ENCODE measurements at regions not wholly inside any gene's neighbourhood (a gene's known extent, or its start where the extent isn't known, plus 50 kb on each side); places are given as distances from the start of the nearest gene placed in this dataset. TPM values are rescaled to one million over a fixed set of nuclear protein-coding genes. Genes with fewer than 3 reads are reported as not detected.

Small RNAs in the stretch of these regions (small RNA-seq; reads per million reads assigned to genes)
- not detected for gene AP003385.4
- gene AP003716.2: not detected
- not detected for gene RNU6-46P

All from frontal cortex (tissue), 1 donor.